SK-N-SH (cell line): ENCODE measurements at regions not wholly inside any gene's neighbourhood (a gene's known extent, or its start where the extent isn't known, plus 50 kb on each side); places are given as distances from the start of the nearest gene placed in this dataset.
"Not testable (repeated sequence)": the region's sequence is repeated elsewhere in the genome, so short reads cannot be mapped to it uniquely, and the experiment has no call there.

Experiments used
- CTCF ChIA-PET: fragments of 300-600, 350-600 bp; formaldehyde crosslinking; extraction: SDS; loops from one replicate; lab custom pipeline; 2021; lab: Yijun Ruan, JAX
- POLR2A ChIA-PET: fragments of 350-600 bp; sonication (Branson Sonifier 250); formaldehyde crosslinking; extraction: SDS; loops from one replicate; lab custom pipeline; 2020; ENCODE audit warnings: antibody characterized with exemption, inconsistent platforms; lab: Yijun Ruan, JAX
- DNase-seq: peaks from one replicate; pipeline ENCODE4 v3.0.0; 2012
- H2AFZ ChIP-seq: fragments of 200-600 bp; sonication (generic); 2 replicates; pipeline ENCODE4 v1.8.1; 2016; ENCODE audit warnings: antibody characterized with exemption, mild to moderate bottlenecking, low read depth
- H3F3A ChIP-seq: fragments of 200-600 bp; sonication (generic); replicated peaks from 2 replicates; pipeline ENCODE3; 2016; ENCODE audit warnings: antibody characterized with exemption, mild to moderate bottlenecking; ENCODE audit not compliant: insufficient read depth
- H3K27ac ChIP-seq, 2 experiments: fragments of 200-500 bp in 1 of 2; fragments of 200-600 bp in 1 of 2; sonication (Bioruptor generic) in 1 of 2; sonication (generic), shearing (Covaris generic) in 1 of 2; 2 replicates each; pipeline versions ENCODE4 v1.5.1 to v1.6.1; 2014 to 2016; ENCODE audit warnings: low read depth in 2 of 2, inconsistent platforms in 1 of 2, low read length in 1 of 2, mild to moderate bottlenecking in 1 of 2, mixed read lengths in 1 of 2
- H3K27me3 ChIP-seq: fragments of 200-600 bp; sonication (generic), shearing (Covaris generic); 2 replicates; pipeline ENCODE4 v1.6.1; 2016; ENCODE audit warnings: mixed run types; ENCODE audit not compliant: insufficient read depth
- H3K36me3 ChIP-seq, 2 experiments: fragments of 200-500 bp in 1 of 2; fragments of 200-600 bp in 1 of 2; sonication (Bioruptor generic) in 1 of 2; sonication (generic) in 1 of 2; replicated peaks in 1 of 2; 2 replicates each; pipeline versions ENCODE3 to v1.5.1; 2014 to 2016; ENCODE audit warnings: low read length in 1 of 2, mild to moderate bottlenecking in 1 of 2; ENCODE audit not compliant: insufficient read depth in 2 of 2, control insufficient read depth in 1 of 2
- H3K4me1 ChIP-seq, 2 experiments: fragments of 200-500 bp in 1 of 2; fragments of 200-600 bp in 1 of 2; sonication (Bioruptor generic) in 1 of 2; sonication (generic), shearing (Covaris generic) in 1 of 2; 2 replicates each; pipeline versions ENCODE4 v1.5.1 to v1.6.1; 2014 to 2016; ENCODE audit warnings: low read depth in 1 of 2, low read length in 1 of 2, mixed run types in 1 of 2; ENCODE audit not compliant: insufficient read depth in 2 of 2, control insufficient read depth in 1 of 2
- H3K4me2 ChIP-seq: fragments of 200-600 bp; sonication (generic), shearing (Covaris generic); 2 replicates; pipeline ENCODE4 v1.6.1; 2017; ENCODE audit warnings: mixed run types
- H3K4me3 ChIP-seq, 2 experiments: fragments of 200-500 bp in 1 of 2; fragments of 200-600 bp in 1 of 2; sonication (Bioruptor generic) in 1 of 2; sonication (generic), shearing (Covaris generic) in 1 of 2; 2 replicates each; pipeline versions ENCODE4 v1.5.1 to v1.8.1; 2014 to 2016; ENCODE audit warnings: low read depth in 2 of 2, inconsistent platforms in 1 of 2, low read length in 1 of 2, mild to moderate bottlenecking in 1 of 2, mixed read lengths in 1 of 2, moderate library complexity in 1 of 2
- H3K79me2 ChIP-seq: fragments of 200-600 bp; sonication (generic); 2 replicates; pipeline ENCODE4 v1.8.1; 2017; ENCODE audit warnings: mild to moderate bottlenecking; ENCODE audit not compliant: insufficient read depth
- H3K9ac ChIP-seq: fragments of 200-600 bp; sonication (generic); 2 replicates; pipeline ENCODE4 v1.6.1; 2017; ENCODE audit warnings: mixed run types
- H3K9me2 ChIP-seq: fragments of 200-600 bp; sonication (generic); 2 replicates; pipeline ENCODE4 v1.6.1; 2017; ENCODE audit warnings: mixed run types
- H3K9me3 ChIP-seq: fragments of 200-600 bp; sonication (generic); 2 replicates; pipeline ENCODE4 v1.6.1; 2017; ENCODE audit warnings: mixed run types, mild to moderate bottlenecking, moderate library complexity
- H4K20me1 ChIP-seq: fragments of 200-600 bp; sonication (generic); 2 replicates; pipeline ENCODE4 v1.6.1; 2017; ENCODE audit warnings: mild to moderate bottlenecking, mixed run types; ENCODE audit not compliant: insufficient read depth
- RAD21 ChIP-seq: IDR thresholded peaks from 2 replicates; pipeline ENCODE4 v1.6.1; 2012; ENCODE audit warnings: mild to moderate bottlenecking, low read length
- WGBS: methylation state at CpG from one replicate; pipeline ENCODE4 v1.1.6; 2017; ENCODE audit warnings: low lambda C conversion rate; 5-methylcytosine and 5-hydroxymethylcytosine counted together
- TF ChIP-seq, protein P1 (sequence below): IDR thresholded peaks from 2 replicates; pipeline ENCODE4 v1.4.0; 2012; ENCODE audit warnings: low read depth, borderline replicate concordance
- TF ChIP-seq, protein P2 (sequence below): fragments of 200-600 bp; sonication (generic); IDR thresholded peaks from 2 replicates; pipeline ENCODE4 v1.6.1; 2017; ENCODE audit warnings: antibody characterized with exemption, mild to moderate bottlenecking, moderate library complexity

DNA sequence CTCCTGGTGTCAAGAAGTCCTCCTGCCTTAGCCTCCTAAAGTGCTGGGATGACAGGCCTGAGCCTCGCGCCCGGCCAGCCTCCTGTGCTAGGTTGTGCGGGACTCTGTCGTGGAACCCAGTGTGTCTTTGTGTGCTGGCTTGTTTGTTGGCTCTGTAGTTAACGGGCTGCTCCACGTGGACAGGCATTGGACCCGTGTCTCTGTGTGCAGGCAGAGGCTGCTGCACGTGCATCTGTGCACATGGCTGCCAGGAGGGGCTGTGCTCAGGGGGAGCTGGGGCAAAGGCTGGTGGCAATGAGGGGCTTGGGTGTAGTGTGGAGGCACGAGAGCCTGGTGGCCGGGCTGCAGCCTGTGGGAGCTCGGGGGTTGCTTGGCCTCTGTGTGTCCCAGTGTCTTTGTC is 121.3 kb upstream of the ALDH3B2 start (continued):
- TF ChIP-seq, protein P1, sequence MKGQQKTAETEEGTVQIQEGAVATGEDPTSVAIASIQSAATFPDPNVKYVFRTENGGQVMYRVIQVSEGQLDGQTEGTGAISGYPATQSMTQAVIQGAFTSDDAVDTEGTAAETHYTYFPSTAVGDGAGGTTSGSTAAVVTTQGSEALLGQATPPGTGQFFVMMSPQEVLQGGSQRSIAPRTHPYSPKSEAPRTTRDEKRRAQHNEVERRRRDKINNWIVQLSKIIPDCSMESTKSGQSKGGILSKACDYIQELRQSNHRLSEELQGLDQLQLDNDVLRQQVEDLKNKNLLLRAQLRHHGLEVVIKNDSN = no peak

DNA sequence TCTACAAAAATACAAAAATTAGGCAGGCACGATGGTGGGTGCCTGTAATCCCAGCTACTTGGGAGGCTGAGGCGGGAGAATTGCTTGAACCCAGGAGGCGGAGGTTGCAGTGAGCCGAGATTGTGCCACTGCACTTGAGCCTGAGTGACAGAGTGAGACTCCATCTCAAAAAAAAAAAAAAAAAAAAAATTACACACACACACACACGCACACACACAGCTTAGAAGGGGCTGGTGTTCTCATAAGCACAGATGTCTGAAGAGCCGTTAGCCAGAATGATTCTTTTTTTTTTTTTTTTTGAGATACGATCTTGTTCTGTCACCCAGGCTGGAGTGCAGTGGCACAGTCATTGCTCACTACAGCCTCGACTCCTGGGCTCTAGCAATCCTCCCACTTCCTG is 119.3 kb upstream of the ALDH3B2 start:
- H3K27me3 ChIP-seq, DNase-seq, H3K9ac ChIP-seq, H3K27ac ChIP-seq, H2AFZ ChIP-seq, H3K4me3 ChIP-seq, H3F3A ChIP-seq, POLR2A ChIA-PET, H3K4me2 ChIP-seq, H4K20me1 ChIP-seq, H3K9me2 ChIP-seq, H3K9me3 ChIP-seq, CTCF ChIA-PET, H3K79me2 ChIP-seq, H3K4me1 ChIP-seq, H3K36me3 ChIP-seq: not testable (repeated sequence)
- 57% methylated on average over 8 of the region's 8 CpGs for WGBS

DNA sequence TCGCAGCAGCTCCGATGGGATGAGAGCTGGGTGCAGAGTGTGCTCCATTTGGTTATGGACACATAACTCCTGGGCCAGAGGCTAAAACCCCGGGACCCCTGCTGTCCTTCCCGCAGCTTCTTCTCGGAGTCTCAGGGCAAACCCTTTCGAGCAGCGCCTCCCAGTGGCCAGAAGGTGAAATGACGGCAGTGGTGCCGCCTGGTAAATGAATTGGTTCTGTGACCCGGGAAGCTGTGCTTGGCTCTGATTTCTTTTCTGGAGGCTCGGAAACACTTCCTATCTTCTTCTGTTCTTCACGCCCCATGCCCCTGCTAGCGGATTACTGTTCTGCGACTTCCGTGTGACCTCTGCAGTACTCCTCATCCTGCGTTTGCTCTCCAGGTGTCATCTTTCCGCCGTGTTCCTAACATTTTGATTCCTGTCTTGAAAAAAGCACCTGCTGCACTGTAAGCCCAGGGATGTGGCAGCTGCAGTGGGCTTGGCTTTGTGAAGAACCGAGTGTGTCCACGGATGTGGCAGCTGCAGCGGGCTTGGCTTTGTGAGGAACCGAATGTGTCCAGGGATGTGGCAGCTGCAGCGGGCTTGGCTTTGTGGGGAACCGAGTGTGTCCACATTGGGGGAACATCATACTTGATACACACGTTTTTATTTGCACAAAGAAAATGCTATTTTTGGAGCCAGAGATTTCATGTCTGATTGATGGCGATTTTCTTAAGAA is 118.0 kb upstream of the ALDH3B2 start:
- CTCF ChIA-PET = interaction anchor here (0.6 to 1.5 kb wide), 4 partner anchors 23 to 198 kb away, joined by 3 to 5 read pairs (median 3); no protein-coding TSS in a partner anchor
- H3K4me2 ChIP-seq, H3K36me3 ChIP-seq, POLR2A ChIA-PET, H3K79me2 ChIP-seq, H3K27me3 ChIP-seq, H3K9me2 ChIP-seq, H3K4me3 ChIP-seq, H2AFZ ChIP-seq, H3K27ac ChIP-seq, H4K20me1 ChIP-seq, H3K4me1 ChIP-seq, DNase-seq, H3K9me3 ChIP-seq, H3K9ac ChIP-seq, H3F3A ChIP-seq: not testable (repeated sequence)
- TF ChIP-seq RAD21 = peak; percentile 51
- TF ChIP-seq, protein P2, sequence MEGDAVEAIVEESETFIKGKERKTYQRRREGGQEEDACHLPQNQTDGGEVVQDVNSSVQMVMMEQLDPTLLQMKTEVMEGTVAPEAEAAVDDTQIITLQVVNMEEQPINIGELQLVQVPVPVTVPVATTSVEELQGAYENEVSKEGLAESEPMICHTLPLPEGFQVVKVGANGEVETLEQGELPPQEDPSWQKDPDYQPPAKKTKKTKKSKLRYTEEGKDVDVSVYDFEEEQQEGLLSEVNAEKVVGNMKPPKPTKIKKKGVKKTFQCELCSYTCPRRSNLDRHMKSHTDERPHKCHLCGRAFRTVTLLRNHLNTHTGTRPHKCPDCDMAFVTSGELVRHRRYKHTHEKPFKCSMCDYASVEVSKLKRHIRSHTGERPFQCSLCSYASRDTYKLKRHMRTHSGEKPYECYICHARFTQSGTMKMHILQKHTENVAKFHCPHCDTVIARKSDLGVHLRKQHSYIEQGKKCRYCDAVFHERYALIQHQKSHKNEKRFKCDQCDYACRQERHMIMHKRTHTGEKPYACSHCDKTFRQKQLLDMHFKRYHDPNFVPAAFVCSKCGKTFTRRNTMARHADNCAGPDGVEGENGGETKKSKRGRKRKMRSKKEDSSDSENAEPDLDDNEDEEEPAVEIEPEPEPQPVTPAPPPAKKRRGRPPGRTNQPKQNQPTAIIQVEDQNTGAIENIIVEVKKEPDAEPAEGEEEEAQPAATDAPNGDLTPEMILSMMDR = peak; percentile 63
- 36% methylated on average over 22 of the region's 26 CpGs for WGBS

DNA sequence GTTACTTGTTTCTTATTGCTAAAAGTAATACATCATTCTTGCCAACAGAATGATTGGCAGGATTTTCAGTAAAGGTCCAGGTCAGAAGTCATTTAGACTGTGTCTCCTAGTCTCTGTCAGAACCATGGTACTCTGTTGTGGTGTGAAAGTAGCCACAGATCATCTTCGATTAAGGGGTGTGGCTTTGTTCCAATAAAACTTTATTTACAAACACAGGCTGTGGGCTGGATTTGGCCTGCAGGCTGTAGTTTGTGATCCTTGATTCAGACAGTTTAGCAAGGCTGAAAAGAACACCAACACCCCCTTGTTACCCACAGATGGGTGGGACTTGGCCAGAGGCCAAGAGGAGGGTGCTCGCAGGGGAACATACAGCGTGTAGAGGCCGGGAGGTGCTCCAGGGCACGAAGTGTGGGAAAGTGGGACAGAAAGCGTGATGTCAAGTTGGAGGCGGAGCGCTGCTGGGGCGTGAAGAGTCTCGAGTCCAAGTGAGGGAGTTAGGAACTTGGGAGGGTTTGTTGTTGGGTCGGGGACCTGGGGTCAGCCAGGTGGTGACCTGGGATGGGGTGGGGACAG is 117.3 kb upstream of the ALDH3B2 start:
- peak; percentile 15 for DNase-seq
- CTCF ChIA-PET = interaction anchor here (0.6 to 1.5 kb wide), 3 partner anchors 23 to 177 kb away, joined by 3 to 5 read pairs (median 3); no protein-coding TSS in a partner anchor
- 65% methylated on average over 11 of the region's 11 CpGs for WGBS

DNA sequence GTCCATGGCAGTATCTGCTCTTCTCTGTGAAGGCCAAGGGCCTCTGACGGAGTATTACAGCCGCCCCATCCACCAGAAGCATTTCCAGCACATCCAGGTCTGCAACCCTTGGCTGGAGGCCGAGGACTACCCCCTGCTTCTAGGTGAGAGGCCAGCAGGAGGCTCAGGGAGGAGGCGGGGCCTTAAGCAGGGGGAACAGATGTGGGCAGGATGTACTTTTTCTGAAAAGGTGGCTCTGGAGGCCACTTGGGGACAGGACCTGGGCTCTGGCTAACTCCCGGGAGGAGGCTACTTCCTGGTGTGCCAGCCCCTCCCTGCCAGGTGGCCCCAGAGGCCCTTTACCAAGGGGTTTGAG is 113.9 kb upstream of the ALDH3B2 start:
- H2AFZ ChIP-seq, H3K4me1 ChIP-seq, H3K27me3 ChIP-seq, H3F3A ChIP-seq, H3K9ac ChIP-seq, POLR2A ChIA-PET, H3K79me2 ChIP-seq, H3K36me3 ChIP-seq, H3K9me3 ChIP-seq, CTCF ChIA-PET, H3K9me2 ChIP-seq, H4K20me1 ChIP-seq, H3K27ac ChIP-seq, H3K4me2 ChIP-seq, H3K4me3 ChIP-seq, DNase-seq: not testable (repeated sequence)
- WGBS = 86% methylated on average over 3 of the region's 5 CpGs

More for the DNA sequence above, 117.3 kb upstream of the ALDH3B2 start:
- H4K20me1 ChIP-seq, H3K4me2 ChIP-seq, H2AFZ ChIP-seq, H3K9me3 ChIP-seq, H3K4me1 ChIP-seq, H3K27ac ChIP-seq, H3K9ac ChIP-seq, H3K36me3 ChIP-seq, H3K9me2 ChIP-seq, H3K27me3 ChIP-seq, H3K79me2 ChIP-seq, H3F3A ChIP-seq, H3K4me3 ChIP-seq, POLR2A ChIA-PET: not testable (repeated sequence)

DNA sequence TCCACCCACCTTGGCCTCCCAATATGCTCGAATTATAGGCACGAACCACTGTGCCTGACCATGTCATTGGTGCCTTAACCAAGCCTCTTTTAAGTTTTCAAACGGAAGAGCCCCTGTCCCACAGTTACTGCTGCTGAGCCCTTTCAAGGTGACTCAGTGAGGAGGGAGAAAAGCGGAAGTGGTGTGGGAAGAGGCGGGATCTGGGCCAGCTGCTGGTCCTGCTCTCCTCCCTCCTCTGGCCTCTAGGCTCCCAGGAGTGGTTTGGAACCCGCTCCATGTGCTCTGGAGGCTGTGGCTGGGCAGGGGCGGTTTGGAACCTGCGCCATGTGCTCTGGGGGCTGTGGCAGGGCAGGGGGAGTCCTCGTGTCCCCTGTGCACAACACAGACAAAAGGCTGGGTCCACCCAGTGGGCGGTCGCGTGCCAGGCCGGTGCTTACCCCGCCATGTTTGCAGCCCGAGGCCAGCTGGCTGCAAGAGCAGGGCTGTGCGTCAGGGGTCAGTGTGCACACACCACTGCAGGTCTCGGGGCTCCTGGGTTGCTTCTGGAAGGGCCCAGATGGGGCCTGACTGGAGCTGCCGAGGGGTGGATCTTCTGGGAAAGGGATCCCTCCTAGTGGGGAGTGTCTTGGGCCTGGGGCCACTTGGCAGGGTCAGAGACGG is 113.4 kb upstream of the ALDH3B2 start:
- WGBS = 42% methylated on average over 7 of the region's 19 CpGs
- H3K36me3 ChIP-seq, CTCF ChIA-PET, H3K4me2 ChIP-seq, H3K27me3 ChIP-seq, POLR2A ChIA-PET, H4K20me1 ChIP-seq, H3K9me2 ChIP-seq, H3K27ac ChIP-seq, DNase-seq, H2AFZ ChIP-seq, H3K4me3 ChIP-seq, H3K9ac ChIP-seq, H3F3A ChIP-seq, H3K9me3 ChIP-seq, H3K4me1 ChIP-seq, H3K79me2 ChIP-seq: not testable (repeated sequence)
